K562 (cell line): ENCODE measurements at regions not wholly inside any gene's neighbourhood (a gene's known extent, or its start where the extent isn't known, plus 50 kb on each side); places are given as distances from the start of the nearest gene placed in this dataset.

ENCODE experiments used
- ATAC-seq: fragments of 200-7000 bp; cut with Tn5 transposase; 3 replicates; pipeline ENCODE4 v1.9.1; 2020; ENCODE audit warnings: moderate library complexity
- BruUV-seq: library from RNA; stranded (reverse); fragments of 400-500 nt; replicated peaks from 2 replicates; lab custom pipeline; 2021; lab: Mats Ljungman, UMichigan
- CTCF ChIA-PET: fragments of 300-600 bp; formaldehyde crosslinking; extraction: SDS; loops from one replicate; lab custom pipeline; 2021; ENCODE audit warnings: low intra/inter-chr PET ratio; lab: Yijun Ruan, JAX
- POLR2A ChIA-PET: fragments of 300-600, 350-650 bp; sonication (Branson Sonifier 250); formaldehyde crosslinking; extraction: SDS; loops from one replicate; lab custom pipeline; 2021; ENCODE audit warnings: antibody characterized with exemption, inconsistent platforms; lab: Yijun Ruan, JAX
- DNase-seq, 4 experiments: peaks; one replicate each; pipeline versions ENCODE4 v3.0.0 to v3.0.0-alpha.2; 2011 to 2018; ENCODE audit warnings: low spot score in 3 of 4, mixed read lengths in 3 of 4; ENCODE audit errors: extremely low read depth in 1 of 4
- FAIRE-seq: peaks from 2 replicates; lab custom pipeline; 2011; peaks lifted over from hg19 to GRCh38; lab: Jason Lieb, UNC
- H2AFZ ChIP-seq: 2 replicates; pipeline ENCODE4 v1.6.0; 2011; ENCODE audit warnings: low read depth, low read length, control low read depth, inconsistent platforms
- H3K27ac ChIP-seq: fragments of 200-600 bp; 3 replicates; pipeline ENCODE4 v1.8.0; 2011; ENCODE audit warnings: low read depth, mild to moderate bottlenecking, control low read depth, inconsistent platforms, low read length, moderate library complexity, mixed read lengths; ENCODE audit errors: extremely low read depth
- H3K27me3 ChIP-seq, 2 experiments: fragments of 300-600 bp in 1 of 2; 2 replicates in 1 of 2; 3 replicates in 1 of 2; pipeline versions ENCODE4 v1.6.0 to v1.8.0; 2011; ENCODE audit warnings: inconsistent platforms in 2 of 2, low read length in 2 of 2, mild to moderate bottlenecking in 1 of 2, mixed read lengths in 1 of 2, moderate library complexity in 1 of 2; ENCODE audit not compliant: control insufficient read depth in 2 of 2, insufficient read depth in 2 of 2
- H3K36me3 ChIP-seq: fragments of 300-600 bp; 3 replicates; pipeline ENCODE4 v1.8.0; 2011; ENCODE audit warnings: mild to moderate bottlenecking, low read length, inconsistent platforms; ENCODE audit not compliant: control insufficient read depth, insufficient read depth
- H3K4me1 ChIP-seq, 2 experiments: fragments of 200-600 bp in 1 of 2; replicated peaks in 1 of 2; 2 replicates in 1 of 2; 3 replicates in 1 of 2; pipeline versions ENCODE4 v1.5.1 to v1.8.0; 2011; ENCODE audit warnings: inconsistent platforms in 2 of 2, low read length in 2 of 2, mild to moderate bottlenecking in 1 of 2, mixed read lengths in 1 of 2, moderate library complexity in 1 of 2; ENCODE audit not compliant: control insufficient read depth in 2 of 2, insufficient read depth in 2 of 2
- H3K4me2 ChIP-seq: 2 replicates; pipeline ENCODE4 v1.6.1; 2011; ENCODE audit warnings: low read length, control low read depth, inconsistent platforms, mixed read lengths; ENCODE audit not compliant: insufficient read depth
- H3K4me3 ChIP-seq: fragments of 200-600 bp; sonication (generic), shearing (Covaris generic); 2 replicates; pipeline ENCODE4 v1.5.1; 2016; ENCODE audit warnings: control low read depth, inconsistent platforms
- H3K79me2 ChIP-seq: fragments of 200-600 bp; 3 replicates; pipeline ENCODE4 v1.8.0; 2011; ENCODE audit warnings: low read length, inconsistent platforms; ENCODE audit not compliant: control insufficient read depth, insufficient read depth
- H3K9ac ChIP-seq, 2 experiments: 2 replicates each; pipeline versions ENCODE4 v1.6.0 to v1.6.1; 2011; ENCODE audit warnings: low read depth in 2 of 2, low read length in 2 of 2, control low read depth in 1 of 2, inconsistent platforms in 1 of 2, mild to moderate bottlenecking in 1 of 2, mixed read lengths in 1 of 2; ENCODE audit not compliant: insufficient read depth in 1 of 2
- H3K9me1 ChIP-seq: one replicate; pipeline ENCODE4 v1.6.0; 2011; ENCODE audit warnings: inconsistent platforms, mild to moderate bottlenecking, low read length, moderate library complexity; ENCODE audit not compliant: control insufficient read depth, insufficient read depth
- H3K9me3 ChIP-seq: replicated peaks from 2 replicates; pipeline ENCODE4 v1.5.1; 2011; ENCODE audit warnings: low read depth, low read length, inconsistent platforms; ENCODE audit not compliant: control insufficient read depth, insufficient read depth
- H4K20me1 ChIP-seq: replicated peaks from 2 replicates; pipeline ENCODE4 v1.6.1; 2011; ENCODE audit warnings: low read length, inconsistent platforms, mixed read lengths; ENCODE audit not compliant: control insufficient read depth, insufficient read depth
- CBFA2T3 ChIP-seq: fragments of 450-650 bp; IDR thresholded peaks from 2 replicates; pipeline ENCODE4 v1.6.1; 2017
- HLTF ChIP-seq: fragments of 450-650 bp; IDR thresholded peaks from 2 replicates; pipeline ENCODE4 v1.6.1; 2016
- ILK ChIP-seq: fragments of 450-650 bp; IDR thresholded peaks from 2 replicates; pipeline ENCODE4 v1.6.1; 2016; ENCODE audit warnings: missing genetic modification characterization, low read depth, mild to moderate bottlenecking, missing compliant biosample characterization, moderate library complexity, borderline replicate concordance
- NCOA6 ChIP-seq: fragments of 450-650 bp; IDR thresholded peaks from 2 replicates; pipeline ENCODE4 v1.6.1; 2017; ENCODE audit warnings: mild to moderate bottlenecking
- NUFIP1 ChIP-seq: fragments of 450-650 bp; IDR thresholded peaks from 2 replicates; pipeline ENCODE4 v1.6.1; 2018; ENCODE audit not compliant: partially characterized antibody
- SFPQ ChIP-seq: fragments of 200-400 bp; formaldehyde crosslinking; IDR thresholded peaks from 2 replicates; pipeline ENCODE4 v1.6.1; 2017; ENCODE audit warnings: mild to moderate bottlenecking, low read depth, low read length, moderate library complexity
- in situ Hi-C: fragments of 300-500 bp; cut with MboI; formaldehyde crosslinking; loops from 4 replicates; pipeline ENCODE4 v1.15.0; 2018; ENCODE audit warnings: inconsistent platforms, mixed read lengths
- intact Hi-C: fragments of 100-400 bp; cut with micrococcal nuclease; formaldehyde crosslinking; loops from 2 replicates; pipeline ENCODE4 v1.14.2; 2022
- TF ChIP-seq, protein P1 (sequence below), 2 experiments: fragments of 450-650 bp in 1 of 2; sonication (generic) in 1 of 2; formaldehyde crosslinking in 1 of 2; IDR thresholded peaks in 1 of 2; conservative IDR thresholded peaks in 1 of 2; 2 replicates each; pipeline versions ENCODE4 v1.6.1 to v1.8.1; 2016 to 2023; ENCODE audit warnings: mild to moderate bottlenecking in 2 of 2, moderate library complexity in 2 of 2, inconsistent platforms in 1 of 2, missing genetic modification reagents in 1 of 2

- Histone ChIP-seq H3K9me3 (no peaks in the 10 kb centered on the region), H3K9ac (no peak overlapping the region), H3K4me1 (no peaks in the 10 kb centered on the region), H3K27me3 (no peaks in the 10 kb centered on the region), H3K4me2 (no peak overlapping the region), H3K36me3 (no peaks in the 10 kb centered on the region), H3K4me3 (no peak overlapping the region), H3K9me1 (no peaks in the 10 kb centered on the region), H4K20me1 (no peaks in the 10 kb centered on the region), H2AFZ (no peak overlapping the region), H3K79me2 (no peaks in the 10 kb centered on the region), H3K27ac (no peak overlapping the region)
- no peak for TF ChIP-seq NCOA6
- no peak for TF ChIP-seq NUFIP1
- no peak for TF ChIP-seq ILK (tag)
- TF ChIP-seq SFPQ = no peak
- no peak for TF ChIP-seq CBFA2T3
- no peak for TF ChIP-seq HLTF
- TF ChIP-seq, protein P1, sequence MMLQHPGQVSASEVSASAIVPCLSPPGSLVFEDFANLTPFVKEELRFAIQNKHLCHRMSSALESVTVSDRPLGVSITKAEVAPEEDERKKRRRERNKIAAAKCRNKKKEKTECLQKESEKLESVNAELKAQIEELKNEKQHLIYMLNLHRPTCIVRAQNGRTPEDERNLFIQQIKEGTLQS (IDR thresholded peaks at IDR 0.05) = no peak
- TF ChIP-seq, protein P1 (CRISPR knock-in tag; conservative IDR thresholded peaks at IDR 0.05) = no peak
- no peak for DNase-seq
- CTCF ChIA-PET = no interaction called here
- BruUV-seq = no TSS peak
- in situ Hi-C loops = no loop called here
- FAIRE-seq = no peak
- ATAC-seq = no peak
- POLR2A ChIA-PET = interaction anchor here (0.7 kb wide), 1 partner anchor 179 kb away, joined by 3 read pairs; no protein-coding TSS in a partner anchor
- intact Hi-C loops = no loop called here
Measured at GRCh38 chr2:21792571-21792970, 668.8 kb downstream of the TDRD15 start.
